HEK293 (cell line): ENCODE measurements at regions not wholly inside any gene's neighbourhood (a gene's known extent, or its start where the extent isn't known, plus 50 kb on each side); places are given as distances from the start of the nearest gene placed in this dataset.

Experiments used
- CTCF ChIA-PET: fragments of 350-600 bp; formaldehyde crosslinking; extraction: SDS; loops from one replicate; lab custom pipeline; 2021; ENCODE audit warnings: antibody characterized with exemption; lab: Yijun Ruan, JAX
- POLR2A ChIA-PET: fragments of 300-600 bp; formaldehyde crosslinking; extraction: SDS; loops from one replicate; lab custom pipeline; 2020; ENCODE audit warnings: antibody characterized with exemption, inconsistent platforms; lab: Yijun Ruan, JAX
- H3K27ac ChIP-seq: fragments of 200-500 bp; sonication (Bioruptor generic); 2 replicates; pipeline ENCODE4 v1.5.1; 2014; ENCODE audit warnings: low read depth, low read length, control low read depth, inconsistent platforms; ENCODE audit errors: extremely low read depth
- H3K36me3 ChIP-seq, 2 experiments: fragments of 200-500 bp in 1 of 2; sonication (Bioruptor generic) in 1 of 2; 1 replicate in 1 of 2; 2 replicates in 1 of 2; pipeline ENCODE4 v1.5.1; 2014 to 2017; ENCODE audit warnings: inconsistent platforms in 2 of 2, low read length in 2 of 2; ENCODE audit not compliant: control insufficient read depth in 2 of 2, insufficient read depth in 1 of 2
- H3K4me1 ChIP-seq: fragments of 200-500 bp; sonication (Bioruptor generic); 2 replicates; pipeline ENCODE4 v1.5.1; 2014; ENCODE audit warnings: mild to moderate bottlenecking, low read length, inconsistent platforms; ENCODE audit not compliant: control insufficient read depth, insufficient read depth
- H3K4me3 ChIP-seq: 2 replicates; pipeline ENCODE4 v1.5.1; 2011; ENCODE audit warnings: low read depth, mild to moderate bottlenecking, control low read depth, low read length, moderate library complexity
- H3K9me3 ChIP-seq: fragments of 200-500 bp; sonication (Bioruptor generic); 2 replicates; pipeline ENCODE4 v1.5.1; 2014; ENCODE audit warnings: low read depth, low read length, inconsistent platforms; ENCODE audit not compliant: control insufficient read depth, insufficient read depth
- HOXA7 ChIP-seq: sonication (generic); formaldehyde crosslinking; IDR thresholded peaks from 2 replicates; pipeline ENCODE4 v1.8.1; 2022; ENCODE audit warnings: missing genetic modification reagents, borderline replicate concordance
- MEIS1 ChIP-seq: sonication (generic); formaldehyde crosslinking; IDR thresholded peaks from 2 replicates; pipeline ENCODE4 v1.8.1; 2022; ENCODE audit warnings: missing genetic modification reagents, mild to moderate bottlenecking, borderline replicate concordance
- OVOL3 ChIP-seq: fragments of 450-650 bp; formaldehyde crosslinking; IDR thresholded peaks from 2 replicates; pipeline ENCODE4 v1.5.1; 2016; ENCODE audit warnings: missing biosample characterization, missing genetic modification characterization
- SP3 ChIP-seq: fragments of 450-650 bp; formaldehyde crosslinking; IDR thresholded peaks from 2 replicates; pipeline ENCODE4 v1.5.1; 2016; ENCODE audit warnings: missing biosample characterization, missing genetic modification characterization
- TCF7L2 ChIP-seq: IDR thresholded peaks from 2 replicates; pipeline ENCODE4 v1.6.1; 2011; ENCODE audit warnings: low read depth, mild to moderate bottlenecking, inconsistent platforms, low read length, moderate library complexity, borderline replicate concordance
- ZBTB1 ChIP-seq: fragments of 450-650 bp; formaldehyde crosslinking; IDR thresholded peaks from 2 replicates; pipeline ENCODE4 v1.5.1; 2016; ENCODE audit warnings: missing biosample characterization, missing genetic modification characterization
- ZBTB21 ChIP-seq: fragments of 450-650 bp; formaldehyde crosslinking; IDR thresholded peaks from 2 replicates; pipeline ENCODE4 v1.5.1; 2017; ENCODE audit warnings: missing biosample characterization, missing genetic modification characterization
- ZBTB48 ChIP-seq: fragments of 450-650 bp; formaldehyde crosslinking; IDR thresholded peaks from 2 replicates; pipeline ENCODE4 v1.5.1; 2016; ENCODE audit warnings: missing biosample characterization, missing genetic modification characterization
- ZBTB7A ChIP-seq: fragments of 450-650 bp; formaldehyde crosslinking; IDR thresholded peaks from 2 replicates; pipeline ENCODE4 v1.5.1; 2016; ENCODE audit warnings: low read depth, missing biosample characterization, missing genetic modification characterization
- ZFP69B ChIP-seq: fragments of 450-650 bp; formaldehyde crosslinking; IDR thresholded peaks from 2 replicates; pipeline ENCODE4 v1.5.1; 2016; ENCODE audit warnings: missing biosample characterization, missing genetic modification characterization
- ZNF2 ChIP-seq: fragments of 450-650 bp; formaldehyde crosslinking; IDR thresholded peaks from 2 replicates; pipeline ENCODE4 v1.5.1; 2016; ENCODE audit warnings: missing biosample characterization, missing genetic modification characterization
- ZNF248 ChIP-seq: fragments of 450-650 bp; formaldehyde crosslinking; IDR thresholded peaks from 2 replicates; pipeline ENCODE4 v1.5.1; 2017; ENCODE audit warnings: missing biosample characterization, missing genetic modification characterization
- ZNF335 ChIP-seq: fragments of 450-650 bp; formaldehyde crosslinking; conservative IDR thresholded peaks from 2 replicates; pipeline ENCODE4 v1.5.1; 2016; ENCODE audit warnings: missing biosample characterization, missing genetic modification characterization
- ZNF433 ChIP-seq: fragments of 450-650 bp; formaldehyde crosslinking; IDR thresholded peaks from 2 replicates; pipeline ENCODE4 v1.5.1; 2016; ENCODE audit warnings: missing biosample characterization, missing genetic modification characterization, low read depth
- ZNF560 ChIP-seq: fragments of 450-650 bp; formaldehyde crosslinking; IDR thresholded peaks from 2 replicates; pipeline ENCODE4 v1.5.1; 2017; ENCODE audit warnings: missing biosample characterization, missing genetic modification characterization, borderline replicate concordance
- ZNF624 ChIP-seq: fragments of 450-650 bp; formaldehyde crosslinking; IDR thresholded peaks from 2 replicates; pipeline ENCODE4 v1.5.1; 2017; ENCODE audit warnings: missing biosample characterization, missing genetic modification characterization
- ZNF626 ChIP-seq: fragments of 450-650 bp; sonication (Bioruptor Pico); formaldehyde crosslinking; IDR thresholded peaks from 2 replicates; pipeline ENCODE4 v1.5.1; 2018; ENCODE audit warnings: missing biosample characterization, missing genetic modification characterization, inconsistent platforms
- ZNF664 ChIP-seq: fragments of 450-650 bp; formaldehyde crosslinking; IDR thresholded peaks from 2 replicates; pipeline ENCODE4 v1.5.1; 2016; ENCODE audit warnings: missing biosample characterization, missing genetic modification characterization
- ZNF777 ChIP-seq: fragments of 450-650 bp; formaldehyde crosslinking; IDR thresholded peaks from 2 replicates; pipeline ENCODE4 v1.5.1; 2017; ENCODE audit warnings: missing biosample characterization, missing genetic modification characterization, borderline replicate concordance
- ZNF791 ChIP-seq: fragments of 450-650 bp; formaldehyde crosslinking; IDR thresholded peaks from 2 replicates; pipeline ENCODE4 v1.5.1; 2016; ENCODE audit warnings: missing biosample characterization, missing genetic modification characterization
- TF ChIP-seq, protein P1 (sequence below): fragments of 450-650 bp; formaldehyde crosslinking; IDR thresholded peaks from 2 replicates; pipeline ENCODE4 v1.5.1; 2016; ENCODE audit warnings: missing biosample characterization, missing genetic modification characterization
- TF ChIP-seq, protein P2 (sequence below): fragments of 450-650 bp; formaldehyde crosslinking; conservative IDR thresholded peaks from 2 replicates; pipeline ENCODE4 v1.5.1; 2016; ENCODE audit warnings: low read depth, missing biosample characterization, missing genetic modification characterization
- TF ChIP-seq, protein P3 (sequence below): fragments of 450-650 bp; formaldehyde crosslinking; IDR thresholded peaks from 2 replicates; pipeline ENCODE4 v1.5.1; 2016; ENCODE audit warnings: missing biosample characterization, missing genetic modification characterization
- TF ChIP-seq, protein P4 (sequence below): fragments of 450-650 bp; formaldehyde crosslinking; IDR thresholded peaks from 2 replicates; pipeline ENCODE4 v1.5.1; 2016; ENCODE audit warnings: missing biosample characterization, missing genetic modification characterization
- TF ChIP-seq, protein P5 (sequence below): fragments of 450-650 bp; formaldehyde crosslinking; IDR thresholded peaks from 2 replicates; pipeline ENCODE4 v1.5.1; 2017; ENCODE audit warnings: missing biosample characterization, missing genetic modification characterization

DNA sequence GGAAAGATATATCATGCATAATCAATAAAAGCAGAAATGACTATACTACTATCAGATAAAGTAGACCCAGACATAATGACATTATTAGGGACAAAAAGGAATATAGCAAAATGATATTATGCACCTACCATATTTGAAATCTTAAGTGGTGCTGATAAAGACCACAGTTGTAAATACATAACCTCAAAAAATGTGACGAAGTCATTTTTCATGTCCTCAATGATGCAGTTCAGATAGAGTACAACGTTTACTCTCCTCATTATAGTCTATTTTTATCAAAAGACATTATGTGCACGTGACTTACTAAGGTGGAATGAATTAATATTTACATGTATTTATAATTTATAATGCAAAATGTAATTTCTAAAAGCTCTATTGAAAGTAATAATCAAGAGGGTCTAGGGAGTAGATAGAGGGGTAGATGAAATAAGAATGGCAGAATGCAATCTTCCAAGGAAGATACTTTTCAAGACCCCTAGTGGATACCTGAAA, 61.7 kb upstream of the TNFSF4 start:
- ChIA-PET POLR2A (no interaction called here), CTCF (interaction anchor here (1.0 to 3.0 kb wide), 2 partner anchors 14 to 16 kb away, joined by 4 to 8 read pairs; no protein-coding TSS in a partner anchor)
- no peaks in the 10 kb centered on the region for H3K4me1 ChIP-seq

DNA sequence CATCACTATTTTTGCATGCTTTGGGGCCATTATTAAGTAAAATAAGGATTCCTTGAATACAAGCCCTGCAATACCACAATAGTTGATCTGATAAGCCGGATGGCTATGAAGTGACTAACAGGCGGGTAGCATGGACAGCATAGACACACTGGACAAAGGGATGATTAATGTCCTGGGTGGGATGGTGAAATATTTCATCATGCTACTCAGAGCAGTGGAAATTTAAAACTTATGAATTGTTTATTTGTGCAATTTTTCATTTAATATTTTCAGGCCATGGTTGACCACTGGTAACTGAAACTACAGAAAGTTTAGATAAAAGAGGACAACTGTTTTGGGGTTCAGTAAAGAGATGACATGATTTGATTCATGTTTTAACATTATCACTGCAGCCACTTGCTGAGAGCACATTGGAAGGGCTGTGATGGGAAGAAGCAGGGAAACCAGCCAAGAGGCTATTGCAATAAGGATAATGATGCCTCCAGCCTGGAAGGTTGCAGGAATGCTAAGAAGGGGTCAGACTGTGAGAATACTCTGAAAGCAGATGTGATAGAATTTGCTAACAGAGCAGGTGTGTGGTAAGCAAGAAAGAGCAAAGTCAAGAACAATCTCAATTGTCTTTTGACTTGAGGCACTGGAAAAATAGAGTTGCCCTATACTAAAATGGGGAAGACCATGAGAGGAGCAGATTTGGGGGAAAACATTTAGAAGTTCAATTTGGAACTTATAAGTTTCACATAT, 62.5 kb upstream of the TNFSF4 start:
- CTCF ChIA-PET: interaction anchor here (0.5 to 3.0 kb wide), 3 partner anchors 15 to 1633 kb away, joined by 3 to 8 read pairs (median 3); no protein-coding TSS in a partner anchor
- POLR2A ChIA-PET: no interaction called here
- no peaks in the 10 kb centered on the region for H3K4me1 ChIP-seq
- H3K9me3 ChIP-seq: no peaks in the 10 kb centered on the region
- H3K27ac ChIP-seq: no peak overlapping the region
- H3K4me3 ChIP-seq: no peak overlapping the region
- H3K36me3 ChIP-seq: no peaks in the 10 kb centered on the region
- TF ChIP-seq MEIS1 (CRISPR knock-in tag) (peak; percentile 68; the same call in 1 of the 2 replicates), ZNF791 (no peak), ZNF560 (no peak), ZNF248 (tag by site-specific recombination) (no peak), OVOL3 (tag by site-specific recombination) (no peak), ZNF335 (tag by site-specific recombination) (peak; percentile 56)
- TF ChIP-seq, protein P1, sequence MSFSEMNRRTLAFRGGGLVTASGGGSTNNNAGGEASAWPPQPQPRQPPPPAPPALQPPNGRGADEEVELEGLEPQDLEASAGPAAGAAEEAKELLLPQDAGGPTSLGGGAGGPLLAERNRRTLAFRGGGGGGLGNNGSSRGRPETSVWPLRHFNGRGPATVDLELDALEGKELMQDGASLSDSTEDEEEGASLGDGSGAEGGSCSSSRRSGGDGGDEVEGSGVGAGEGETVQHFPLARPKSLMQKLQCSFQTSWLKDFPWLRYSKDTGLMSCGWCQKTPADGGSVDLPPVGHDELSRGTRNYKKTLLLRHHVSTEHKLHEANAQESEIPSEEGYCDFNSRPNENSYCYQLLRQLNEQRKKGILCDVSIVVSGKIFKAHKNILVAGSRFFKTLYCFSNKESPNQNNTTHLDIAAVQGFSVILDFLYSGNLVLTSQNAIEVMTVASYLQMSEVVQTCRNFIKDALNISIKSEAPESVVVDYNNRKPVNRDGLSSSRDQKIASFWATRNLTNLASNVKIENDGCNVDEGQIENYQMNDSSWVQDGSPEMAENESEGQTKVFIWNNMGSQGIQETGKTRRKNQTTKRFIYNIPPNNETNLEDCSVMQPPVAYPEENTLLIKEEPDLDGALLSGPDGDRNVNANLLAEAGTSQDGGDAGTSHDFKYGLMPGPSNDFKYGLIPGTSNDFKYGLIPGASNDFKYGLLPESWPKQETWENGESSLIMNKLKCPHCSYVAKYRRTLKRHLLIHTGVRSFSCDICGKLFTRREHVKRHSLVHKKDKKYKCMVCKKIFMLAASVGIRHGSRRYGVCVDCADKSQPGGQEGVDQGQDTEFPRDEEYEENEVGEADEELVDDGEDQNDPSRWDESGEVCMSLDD (tag by site-specific recombination): no peak
- TF ChIP-seq, protein P2, sequence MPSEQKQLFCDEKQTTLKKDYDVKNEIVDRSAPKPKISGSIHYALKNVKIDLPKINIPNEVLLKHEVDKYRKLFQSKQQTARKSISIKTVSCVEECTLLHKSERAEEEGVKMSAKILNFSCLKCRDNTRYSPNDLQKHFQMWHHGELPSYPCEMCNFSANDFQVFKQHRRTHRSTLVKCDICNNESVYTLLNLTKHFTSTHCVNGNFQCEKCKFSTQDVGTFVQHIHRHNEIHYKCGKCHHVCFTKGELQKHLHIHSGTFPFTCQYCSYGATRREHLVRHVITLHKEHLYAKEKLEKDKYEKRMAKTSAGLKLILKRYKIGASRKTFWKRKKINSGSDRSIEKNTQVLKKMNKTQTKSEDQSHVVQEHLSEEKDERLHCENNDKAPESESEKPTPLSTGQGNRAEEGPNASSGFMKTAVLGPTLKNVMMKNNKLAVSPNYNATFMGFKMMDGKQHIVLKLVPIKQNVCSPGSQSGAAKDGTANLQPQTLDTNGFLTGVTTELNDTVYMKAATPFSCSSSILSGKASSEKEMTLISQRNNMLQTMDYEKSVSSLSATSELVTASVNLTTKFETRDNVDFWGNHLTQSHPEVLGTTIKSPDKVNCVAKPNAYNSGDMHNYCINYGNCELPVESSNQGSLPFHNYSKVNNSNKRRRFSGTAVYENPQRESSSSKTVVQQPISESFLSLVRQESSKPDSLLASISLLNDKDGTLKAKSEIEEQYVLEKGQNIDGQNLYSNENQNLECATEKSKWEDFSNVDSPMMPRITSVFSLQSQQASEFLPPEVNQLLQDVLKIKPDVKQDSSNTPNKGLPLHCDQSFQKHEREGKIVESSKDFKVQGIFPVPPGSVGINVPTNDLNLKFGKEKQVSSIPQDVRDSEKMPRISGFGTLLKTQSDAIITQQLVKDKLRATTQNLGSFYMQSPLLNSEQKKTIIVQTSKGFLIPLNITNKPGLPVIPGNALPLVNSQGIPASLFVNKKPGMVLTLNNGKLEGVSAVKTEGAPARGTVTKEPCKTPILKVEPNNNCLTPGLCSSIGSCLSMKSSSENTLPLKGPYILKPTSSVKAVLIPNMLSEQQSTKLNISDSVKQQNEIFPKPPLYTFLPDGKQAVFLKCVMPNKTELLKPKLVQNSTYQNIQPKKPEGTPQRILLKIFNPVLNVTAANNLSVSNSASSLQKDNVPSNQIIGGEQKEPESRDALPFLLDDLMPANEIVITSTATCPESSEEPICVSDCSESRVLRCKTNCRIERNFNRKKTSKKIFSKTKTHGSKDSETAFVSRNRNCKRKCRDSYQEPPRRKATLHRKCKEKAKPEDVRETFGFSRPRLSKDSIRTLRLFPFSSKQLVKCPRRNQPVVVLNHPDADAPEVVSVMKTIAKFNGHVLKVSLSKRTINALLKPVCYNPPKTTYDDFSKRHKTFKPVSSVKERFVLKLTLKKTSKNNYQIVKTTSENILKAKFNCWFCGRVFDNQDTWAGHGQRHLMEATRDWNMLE (tag by site-specific recombination): no peak
- TF ChIP-seq, protein P3, sequence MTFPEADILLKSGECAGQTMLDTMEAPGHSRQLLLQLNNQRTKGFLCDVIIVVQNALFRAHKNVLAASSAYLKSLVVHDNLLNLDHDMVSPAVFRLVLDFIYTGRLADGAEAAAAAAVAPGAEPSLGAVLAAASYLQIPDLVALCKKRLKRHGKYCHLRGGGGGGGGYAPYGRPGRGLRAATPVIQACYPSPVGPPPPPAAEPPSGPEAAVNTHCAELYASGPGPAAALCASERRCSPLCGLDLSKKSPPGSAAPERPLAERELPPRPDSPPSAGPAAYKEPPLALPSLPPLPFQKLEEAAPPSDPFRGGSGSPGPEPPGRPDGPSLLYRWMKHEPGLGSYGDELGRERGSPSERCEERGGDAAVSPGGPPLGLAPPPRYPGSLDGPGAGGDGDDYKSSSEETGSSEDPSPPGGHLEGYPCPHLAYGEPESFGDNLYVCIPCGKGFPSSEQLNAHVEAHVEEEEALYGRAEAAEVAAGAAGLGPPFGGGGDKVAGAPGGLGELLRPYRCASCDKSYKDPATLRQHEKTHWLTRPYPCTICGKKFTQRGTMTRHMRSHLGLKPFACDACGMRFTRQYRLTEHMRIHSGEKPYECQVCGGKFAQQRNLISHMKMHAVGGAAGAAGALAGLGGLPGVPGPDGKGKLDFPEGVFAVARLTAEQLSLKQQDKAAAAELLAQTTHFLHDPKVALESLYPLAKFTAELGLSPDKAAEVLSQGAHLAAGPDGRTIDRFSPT (tag by site-specific recombination): no peak
- TF ChIP-seq, protein P4, sequence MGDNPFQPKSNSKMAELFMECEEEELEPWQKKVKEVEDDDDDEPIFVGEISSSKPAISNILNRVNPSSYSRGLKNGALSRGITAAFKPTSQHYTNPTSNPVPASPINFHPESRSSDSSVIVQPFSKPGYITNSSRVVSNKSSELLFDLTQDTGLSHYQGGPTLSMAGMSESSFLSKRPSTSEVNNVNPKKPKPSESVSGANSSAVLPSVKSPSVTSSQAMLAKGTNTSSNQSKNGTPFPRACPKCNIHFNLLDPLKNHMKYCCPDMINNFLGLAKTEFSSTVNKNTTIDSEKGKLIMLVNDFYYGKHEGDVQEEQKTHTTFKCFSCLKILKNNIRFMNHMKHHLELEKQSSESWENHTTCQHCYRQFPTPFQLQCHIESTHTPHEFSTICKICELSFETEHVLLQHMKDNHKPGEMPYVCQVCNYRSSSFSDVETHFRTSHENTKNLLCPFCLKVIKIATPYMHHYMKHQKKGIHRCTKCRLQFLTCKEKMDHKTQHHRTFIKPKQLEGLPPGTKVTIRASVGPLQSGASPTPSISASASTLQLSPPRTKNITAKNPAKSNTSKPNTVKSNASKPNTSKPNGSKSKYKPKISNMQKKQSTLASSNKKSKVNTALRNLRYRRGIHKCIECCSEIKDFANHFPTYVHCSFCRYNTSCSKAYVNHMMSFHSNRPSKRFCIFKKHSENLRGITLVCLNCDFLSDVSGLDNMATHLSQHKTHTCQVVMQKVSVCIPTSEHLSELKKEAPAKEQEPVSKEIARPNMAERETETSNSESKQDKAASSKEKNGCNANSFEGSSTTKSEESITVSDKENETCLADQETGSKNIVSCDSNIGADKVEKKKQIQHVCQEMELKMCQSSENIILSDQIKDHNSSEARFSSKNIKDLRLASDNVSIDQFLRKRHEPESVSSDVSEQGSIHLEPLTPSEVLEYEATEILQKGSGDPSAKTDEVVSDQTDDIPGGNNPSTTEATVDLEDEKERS (tag by site-specific recombination): no peak

More for the DNA sequence above, 61.7 kb upstream of the TNFSF4 start:
- no peak overlapping the region for H3K4me3 ChIP-seq
- no peaks in the 10 kb centered on the region for H3K9me3 ChIP-seq
- no peak overlapping the region for H3K27ac ChIP-seq
- no peak for TF ChIP-seq ZNF626 (tag by site-specific recombination)
- TF ChIP-seq ZBTB7A (tag by site-specific recombination): no peak
- TF ChIP-seq SP3 (tag by site-specific recombination): no peak
- no peak for TF ChIP-seq TCF7L2
- TF ChIP-seq, protein P5, sequence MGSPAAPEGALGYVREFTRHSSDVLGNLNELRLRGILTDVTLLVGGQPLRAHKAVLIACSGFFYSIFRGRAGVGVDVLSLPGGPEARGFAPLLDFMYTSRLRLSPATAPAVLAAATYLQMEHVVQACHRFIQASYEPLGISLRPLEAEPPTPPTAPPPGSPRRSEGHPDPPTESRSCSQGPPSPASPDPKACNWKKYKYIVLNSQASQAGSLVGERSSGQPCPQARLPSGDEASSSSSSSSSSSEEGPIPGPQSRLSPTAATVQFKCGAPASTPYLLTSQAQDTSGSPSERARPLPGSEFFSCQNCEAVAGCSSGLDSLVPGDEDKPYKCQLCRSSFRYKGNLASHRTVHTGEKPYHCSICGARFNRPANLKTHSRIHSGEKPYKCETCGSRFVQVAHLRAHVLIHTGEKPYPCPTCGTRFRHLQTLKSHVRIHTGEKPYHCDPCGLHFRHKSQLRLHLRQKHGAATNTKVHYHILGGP (tag by site-specific recombination): no peak
- TF ChIP-seq ZNF664 (tag by site-specific recombination): no peak
- no peak for TF ChIP-seq ZNF433 (tag by site-specific recombination)
- no peak for TF ChIP-seq ZBTB1 (tag by site-specific recombination)
- no peak for TF ChIP-seq ZNF2
- TF ChIP-seq ZBTB21 (tag by site-specific recombination): no peak
- TF ChIP-seq ZNF624 (tag by site-specific recombination): no peak
- TF ChIP-seq ZFP69B (tag by site-specific recombination): no peak
- no peak for TF ChIP-seq HOXA7 (CRISPR knock-in tag)
- no peak for TF ChIP-seq ZBTB48
- no peak for TF ChIP-seq ZNF777 (tag by site-specific recombination)
- no peaks in the 10 kb centered on the region for H3K36me3 ChIP-seq
